H9 (cell line): ENCODE measurements at regions not wholly inside any gene's neighbourhood (a gene's known extent, or its start where the extent isn't known, plus 50 kb on each side); places are given as distances from the start of the nearest gene placed in this dataset.
"Not testable (repeated sequence)": the region's sequence is repeated elsewhere in the genome, so short reads cannot be mapped to it uniquely, and the experiment has no call there.

ENCODE experiments used
- DNase-seq: peaks from one replicate; pipeline ENCODE4 v3.0.0-alpha.2; 2017
- H2AFZ ChIP-seq: one replicate; pipeline ENCODE4 v1.6.1; 2013; ENCODE audit warnings: mild to moderate bottlenecking, low read length, control low read depth, moderate library complexity
- H2AK5ac ChIP-seq: 2 replicates; pipeline ENCODE4 v1.6.1; 2013; ENCODE audit warnings: low read length, control low read depth, mixed read lengths; ENCODE audit not compliant: insufficient read length
- H2BK120ac ChIP-seq: one replicate; pipeline ENCODE4 v1.6.1; 2013; ENCODE audit warnings: low read depth, mild to moderate bottlenecking, low read length, control low read depth, inconsistent platforms; ENCODE audit not compliant: poor library complexity, severe bottlenecking
- H2BK12ac ChIP-seq: 2 replicates; pipeline ENCODE4 v1.6.1; 2013; ENCODE audit warnings: low read length, control low read depth, mixed read lengths, low read depth; ENCODE audit not compliant: insufficient read length
- H2BK15ac ChIP-seq: 2 replicates; pipeline ENCODE4 v1.6.1; 2013; ENCODE audit warnings: low read depth, low read length, control low read depth
- H2BK20ac ChIP-seq: one replicate; pipeline ENCODE4 v1.6.1; 2013; ENCODE audit warnings: low read depth, mild to moderate bottlenecking, low read length, control low read depth, inconsistent platforms; ENCODE audit not compliant: poor library complexity, severe bottlenecking
- H2BK5ac ChIP-seq: 2 replicates; pipeline ENCODE4 v1.6.1; 2013; ENCODE audit warnings: low read length, control low read depth, mixed read lengths; ENCODE audit not compliant: insufficient read length
- H3K14ac ChIP-seq: 2 replicates; pipeline ENCODE4 v1.6.1; 2013; ENCODE audit warnings: low read length, control low read depth; ENCODE audit not compliant: insufficient read depth
- H3K18ac ChIP-seq: 2 replicates; pipeline ENCODE4 v1.6.1; 2013; ENCODE audit warnings: low read depth, mild to moderate bottlenecking, mixed read lengths, low read length, control low read depth; ENCODE audit not compliant: insufficient read length
- H3K23ac ChIP-seq: 2 replicates; pipeline ENCODE4 v1.6.1; 2013; ENCODE audit warnings: low read length, control low read depth, mixed read lengths, low read depth; ENCODE audit not compliant: insufficient read length
- H3K23me2 ChIP-seq: 2 replicates; pipeline ENCODE4 v1.6.1; 2013; ENCODE audit warnings: low read depth, mild to moderate bottlenecking, mixed read lengths, low read length, control low read depth; ENCODE audit not compliant: insufficient read length, poor library complexity, severe bottlenecking
- H3K27ac ChIP-seq: 2 replicates; pipeline ENCODE4 v1.5.1; 2013; ENCODE audit warnings: low read length, control low read depth, mixed read lengths, low read depth; ENCODE audit not compliant: insufficient read length
- H3K27me3 ChIP-seq: 2 replicates; pipeline ENCODE4 v1.6.1; 2013; ENCODE audit warnings: low read length, control low read depth, inconsistent platforms; ENCODE audit not compliant: insufficient read depth
- H3K4ac ChIP-seq: 2 replicates; pipeline ENCODE4 v1.6.1; 2013; ENCODE audit warnings: low read depth, mild to moderate bottlenecking, control low read depth, inconsistent platforms, low read length, moderate library complexity
- H3K4me1 ChIP-seq: 2 replicates; pipeline ENCODE4 v1.6.1; 2013; ENCODE audit warnings: low read length, control low read depth, inconsistent platforms; ENCODE audit not compliant: insufficient read depth
- H3K4me2 ChIP-seq: 2 replicates; pipeline ENCODE4 v1.6.1; 2013; ENCODE audit warnings: low read length, control low read depth, mixed read lengths; ENCODE audit not compliant: insufficient read length, insufficient read depth
- H3K56ac ChIP-seq: 2 replicates; pipeline ENCODE4 v1.6.1; 2013; ENCODE audit warnings: low read depth, mild to moderate bottlenecking, mixed read lengths, low read length, control low read depth; ENCODE audit not compliant: insufficient read length
- H3K79me1 ChIP-seq: 2 replicates; pipeline ENCODE4 v1.6.1; 2013; ENCODE audit warnings: low read depth, mild to moderate bottlenecking, moderate library complexity, low read length, control low read depth, inconsistent platforms; ENCODE audit not compliant: insufficient read depth, poor library complexity, severe bottlenecking
- H3K79me2 ChIP-seq: 2 replicates; pipeline ENCODE4 v1.6.1; 2013; ENCODE audit warnings: low read length, control low read depth, inconsistent platforms; ENCODE audit not compliant: insufficient read depth
- H3K9ac ChIP-seq: 2 replicates; pipeline ENCODE4 v1.6.1; 2013; ENCODE audit warnings: low read length, control low read depth, mixed read lengths; ENCODE audit not compliant: insufficient read length; ENCODE audit errors: extremely low read depth
- H3K9me3 ChIP-seq: one replicate; pipeline ENCODE4 v1.6.1; 2013; ENCODE audit warnings: low read depth, low read length, inconsistent platforms; ENCODE audit not compliant: control insufficient read depth
- H3T11ph ChIP-seq: one replicate; pipeline ENCODE4 v1.6.1; 2013; ENCODE audit warnings: mild to moderate bottlenecking, low read length, control low read depth, inconsistent platforms
- H4K20me1 ChIP-seq: one replicate; pipeline ENCODE4 v1.6.1; 2013; ENCODE audit not compliant: control insufficient read depth, insufficient read length, insufficient read depth
- H4K5ac ChIP-seq: 2 replicates; pipeline ENCODE4 v1.6.1; 2013; ENCODE audit warnings: low read depth, mild to moderate bottlenecking, mixed read lengths, low read length, control low read depth; ENCODE audit not compliant: insufficient read length
- H4K8ac ChIP-seq: replicated peaks from 2 replicates; pipeline ENCODE4 v1.6.1; 2013; ENCODE audit warnings: low read length, control low read depth, mixed read lengths, low read depth; ENCODE audit not compliant: insufficient read length
- H4K91ac ChIP-seq: 2 replicates; pipeline ENCODE4 v1.6.1; 2013; ENCODE audit warnings: low read depth, mild to moderate bottlenecking, moderate library complexity, mixed read lengths, low read length, control low read depth; ENCODE audit not compliant: insufficient read length
- H3K27ac Mint-ChIP-seq, 3 experiments: 2 replicates in 2 of 3; 3 replicates in 1 of 3; pipeline ENCODE4 v1.8.0; 2020 to 2021; ENCODE audit warnings: mixed read lengths in 3 of 3, mild to moderate bottlenecking in 1 of 3, moderate library complexity in 1 of 3
- H3K27me3 Mint-ChIP-seq: 2 replicates; pipeline ENCODE4 v1.8.0; 2021; ENCODE audit warnings: low read depth, mild to moderate bottlenecking, moderate library complexity, mixed read lengths
- H3K36me3 Mint-ChIP-seq, 3 experiments: 2 replicates in 2 of 3; 3 replicates in 1 of 3; pipeline ENCODE4 v1.8.0; 2020 to 2021; ENCODE audit warnings: low read depth in 3 of 3, mixed read lengths in 3 of 3; ENCODE audit not compliant: insufficient read depth in 1 of 3
- H3K4me1 Mint-ChIP-seq, 2 experiments: 2 replicates each; pipeline ENCODE4 v1.8.0; 2020; ENCODE audit warnings: mixed read lengths in 2 of 2
- H3K4me3 Mint-ChIP-seq, 2 experiments: 2 replicates in 1 of 2; 3 replicates in 1 of 2; pipeline ENCODE4 v1.8.0; 2020 to 2021; ENCODE audit warnings: mild to moderate bottlenecking in 2 of 2, mixed read lengths in 2 of 2, moderate library complexity in 1 of 2
- H3K9me3 Mint-ChIP-seq, 2 experiments: 2 replicates in 1 of 2; 3 replicates in 1 of 2; pipeline ENCODE4 v1.8.0; 2020; ENCODE audit warnings: mild to moderate bottlenecking in 2 of 2, mixed read lengths in 2 of 2, moderate library complexity in 1 of 2
- WGBS: extraction: QIAGEN DNeasy Blood & Tissue Kit; methylation state at CpG from one replicate; pipeline ENCODE4 v1.1.7; 2013; ENCODE audit warnings: missing lambda C conversion rate, low lambda C conversion rate, mixed read lengths; ENCODE audit not compliant: insufficient read length; ENCODE audit errors: extremely low coverage; 5-methylcytosine and 5-hydroxymethylcytosine counted together

GRCh38 chr3:70435422-70435821, 123.0 kb upstream of the MDFIC2 start:
- not testable (repeated sequence) for H2BK12ac ChIP-seq, H4K20me1 ChIP-seq, H3K4me2 ChIP-seq, H3K4ac ChIP-seq, H3K9me3 ChIP-seq, H2BK5ac ChIP-seq, H3K14ac ChIP-seq, H4K91ac ChIP-seq, H2BK15ac ChIP-seq, H4K8ac ChIP-seq, H2AK5ac ChIP-seq, H3K4me1 ChIP-seq, H3K23ac ChIP-seq, H3K79me1 ChIP-seq, H3K79me2 ChIP-seq, H3K23me2 ChIP-seq, H3T11ph ChIP-seq, H3K56ac ChIP-seq, H2BK20ac ChIP-seq, H3K18ac ChIP-seq, H2BK120ac ChIP-seq, H3K4me3 Mint-ChIP-seq, DNase-seq, H2AFZ ChIP-seq, H3K27me3 ChIP-seq, H3K9ac ChIP-seq, H3K27ac ChIP-seq, H3K27me3 Mint-ChIP-seq, H4K5ac ChIP-seq
- Mint-ChIP-seq H3K4me1 (peaks cover 15 to 16% of the 10 kb centered on the region in 2 experiments), H3K27ac (peak overlapping the region in 2 of 3 experiments; percentile 4 to 10; a peak in 3 of 7 replicates), H3K36me3 (peaks cover 20 to 31% (median 25%) of the 10 kb centered on the region in 3 experiments), H3K9me3 (peaks cover 21 to 34% of the 10 kb centered on the region in 2 experiments)
- WGBS = no CpG with 5 or more reads among the region's 2 CpGs
